ENCODE measurements at regions not wholly inside any gene's neighbourhood (a gene's known extent, or its start where the extent isn't known, plus 50 kb on each side); places are given as distances from the start of the nearest gene placed in this dataset.

DNA sequence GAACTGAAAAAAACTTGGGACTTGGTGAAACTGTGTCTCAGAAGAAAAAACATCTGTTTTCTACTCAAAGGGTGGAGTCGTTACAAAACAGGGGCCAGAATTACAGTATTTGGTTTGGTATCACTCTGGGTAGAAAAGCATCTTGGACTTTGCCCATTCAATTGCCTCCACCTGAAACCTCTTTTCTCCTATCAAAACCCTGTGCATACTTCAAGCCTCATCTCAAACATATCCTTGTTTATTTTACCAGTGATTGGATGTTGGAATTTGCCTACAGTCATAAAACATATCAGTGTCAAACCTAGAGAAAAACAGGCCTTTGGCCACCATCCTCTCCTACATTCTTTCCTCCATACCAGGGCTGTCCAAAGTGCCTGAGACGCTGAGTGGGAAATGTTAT is 281.5 kb downstream of the PLPP3 start:
- Histone ChIP-seq H2BK120ac (ENCODE audit: low read depth, low read length) (no peak overlapping the region), H3K14ac (ENCODE audit: low read length) (no peak overlapping the region), H3K79me1 (ENCODE audit: low read depth, low read length) (no peaks in the 10 kb centered on the region), H3K4me3 (ENCODE audit: low read length in 2 of 2) (no peak overlapping the region), H2AFZ (ENCODE audit: low read length) (no peak overlapping the region), H3K4me1 (ENCODE audit: control insufficient read depth in 2 of 2, insufficient read depth in 1 of 2, low read depth in 1 of 2, low read length in 2 of 2) (no peaks in the 10 kb centered on the region), H3K9me3 (replicated peaks in 1 of 2; ENCODE audit: control insufficient read depth in 2 of 2, insufficient read depth in 1 of 2, low read depth in 1 of 2, low read length in 2 of 2) (no peaks in the 10 kb centered on the region), H3K18ac (ENCODE audit: low read length) (no peak overlapping the region), H4K91ac (ENCODE audit: low read depth, low read length, poor library complexity) (no peak overlapping the region), H3K36me3 (replicated peaks in 1 of 2; ENCODE audit: control insufficient read depth in 2 of 2, insufficient read depth in 2 of 2, low read length in 2 of 2) (no peaks in the 10 kb centered on the region), H3K4me2 (ENCODE audit: insufficient read depth, low read length, poor library complexity, severe bottlenecking) (no peak overlapping the region), H3K23ac (ENCODE audit: low read depth, low read length, poor library complexity) (no peak overlapping the region), H3K27ac (replicated peaks; ENCODE audit: low read length) (no peak overlapping the region), H2AK5ac (ENCODE audit: low read depth, low read length) (no peak overlapping the region), H4K8ac (ENCODE audit: low read depth, low read length) (no peak overlapping the region), H3K9ac (ENCODE audit: low read depth, low read length, poor library complexity) (no peak overlapping the region), H2BK5ac (ENCODE audit: low read length) (no peak overlapping the region), H2BK15ac (ENCODE audit: low read length) (no peak overlapping the region), H2BK12ac (ENCODE audit: low read length) (no peak overlapping the region), H3K4ac (ENCODE audit: low read length) (no peak overlapping the region), H3K27me3 (ENCODE audit: control insufficient read depth in 3 of 3, insufficient read depth in 3 of 3, low read depth in 1 of 3, low read length in 3 of 3) (no peaks in the 10 kb centered on the region)
- WGBS, 2 donors (ENCODE audit: extremely low coverage in 2 of 2, insufficient read length in 2 of 2, insufficient replicate concordance in 1 of 2) = no CpG with 5 or more reads among the region's 2 CpGs
- DNase-seq (ENCODE audit: low spot score) = no peak

DNA sequence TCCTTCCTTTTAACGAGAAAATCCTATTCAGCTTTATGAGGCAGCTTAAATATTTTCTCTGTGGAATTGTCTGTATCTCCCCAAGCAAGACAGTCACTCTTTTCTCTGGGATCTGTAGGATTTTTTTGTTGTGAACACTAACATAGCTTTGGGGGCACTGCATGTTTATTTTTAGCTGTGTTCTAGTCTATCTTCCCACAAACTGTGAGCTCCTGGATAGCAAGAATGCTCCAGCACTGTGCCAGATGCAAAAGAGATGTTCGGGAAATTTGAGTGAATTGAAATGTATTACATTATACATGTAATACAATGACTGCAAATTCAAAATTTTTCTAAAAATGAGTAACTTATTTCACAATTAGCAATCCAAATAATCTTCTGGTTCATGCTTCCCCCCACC is 282.2 kb downstream of the PLPP3 start:
- H3K14ac ChIP-seq (ENCODE audit: low read length) = no peak overlapping the region
- H3K23ac ChIP-seq (ENCODE audit: low read depth, low read length, poor library complexity) = no peak overlapping the region
- H3K4ac ChIP-seq (ENCODE audit: low read length) = no peak overlapping the region
- DNase-seq (ENCODE audit: low spot score) = no peak
- no peak overlapping the region for H3K27ac ChIP-seq (replicated peaks; ENCODE audit: low read length)
- H2AFZ ChIP-seq (ENCODE audit: low read length) = no peak overlapping the region
- H2BK15ac ChIP-seq (ENCODE audit: low read length) = no peak overlapping the region
- no peak overlapping the region for H3K4me3 ChIP-seq (ENCODE audit: low read length in 2 of 2)
- no peak overlapping the region for H4K91ac ChIP-seq (ENCODE audit: low read depth, low read length, poor library complexity)
- H3K4me2 ChIP-seq (ENCODE audit: insufficient read depth, low read length, poor library complexity, severe bottlenecking) = no peak overlapping the region
- H2AK5ac ChIP-seq (ENCODE audit: low read depth, low read length) = no peak overlapping the region
- H2BK5ac ChIP-seq (ENCODE audit: low read length) = no peak overlapping the region
- H3K18ac ChIP-seq (ENCODE audit: low read length) = no peak overlapping the region
- H3K4me1 ChIP-seq (ENCODE audit: control insufficient read depth in 2 of 2, insufficient read depth in 1 of 2, low read depth in 1 of 2, low read length in 2 of 2) = no peaks in the 10 kb centered on the region
- no peaks in the 10 kb centered on the region for H3K9me3 ChIP-seq (replicated peaks in 1 of 2; ENCODE audit: control insufficient read depth in 2 of 2, insufficient read depth in 1 of 2, low read depth in 1 of 2, low read length in 2 of 2)
- no peak overlapping the region for H2BK12ac ChIP-seq (ENCODE audit: low read length)
- H3K9ac ChIP-seq (ENCODE audit: low read depth, low read length, poor library complexity) = no peak overlapping the region
- whole genome bisulfite sequencing, 2 donors (ENCODE audit: extremely low coverage in 2 of 2, insufficient read length in 2 of 2, insufficient replicate concordance in 1 of 2) = no CpG with 5 or more reads among the region's 2 CpGs
- no peak overlapping the region for H2BK120ac ChIP-seq (ENCODE audit: low read depth, low read length)
- no peaks in the 10 kb centered on the region for H3K36me3 ChIP-seq (replicated peaks in 1 of 2; ENCODE audit: control insufficient read depth in 2 of 2, insufficient read depth in 2 of 2, low read length in 2 of 2)
- no peaks in the 10 kb centered on the region for H3K27me3 ChIP-seq (ENCODE audit: control insufficient read depth in 3 of 3, insufficient read depth in 3 of 3, low read depth in 1 of 3, low read length in 3 of 3)
- H3K79me1 ChIP-seq (ENCODE audit: low read depth, low read length) = no peaks in the 10 kb centered on the region
- H4K8ac ChIP-seq (ENCODE audit: low read depth, low read length) = no peak overlapping the region

DNA sequence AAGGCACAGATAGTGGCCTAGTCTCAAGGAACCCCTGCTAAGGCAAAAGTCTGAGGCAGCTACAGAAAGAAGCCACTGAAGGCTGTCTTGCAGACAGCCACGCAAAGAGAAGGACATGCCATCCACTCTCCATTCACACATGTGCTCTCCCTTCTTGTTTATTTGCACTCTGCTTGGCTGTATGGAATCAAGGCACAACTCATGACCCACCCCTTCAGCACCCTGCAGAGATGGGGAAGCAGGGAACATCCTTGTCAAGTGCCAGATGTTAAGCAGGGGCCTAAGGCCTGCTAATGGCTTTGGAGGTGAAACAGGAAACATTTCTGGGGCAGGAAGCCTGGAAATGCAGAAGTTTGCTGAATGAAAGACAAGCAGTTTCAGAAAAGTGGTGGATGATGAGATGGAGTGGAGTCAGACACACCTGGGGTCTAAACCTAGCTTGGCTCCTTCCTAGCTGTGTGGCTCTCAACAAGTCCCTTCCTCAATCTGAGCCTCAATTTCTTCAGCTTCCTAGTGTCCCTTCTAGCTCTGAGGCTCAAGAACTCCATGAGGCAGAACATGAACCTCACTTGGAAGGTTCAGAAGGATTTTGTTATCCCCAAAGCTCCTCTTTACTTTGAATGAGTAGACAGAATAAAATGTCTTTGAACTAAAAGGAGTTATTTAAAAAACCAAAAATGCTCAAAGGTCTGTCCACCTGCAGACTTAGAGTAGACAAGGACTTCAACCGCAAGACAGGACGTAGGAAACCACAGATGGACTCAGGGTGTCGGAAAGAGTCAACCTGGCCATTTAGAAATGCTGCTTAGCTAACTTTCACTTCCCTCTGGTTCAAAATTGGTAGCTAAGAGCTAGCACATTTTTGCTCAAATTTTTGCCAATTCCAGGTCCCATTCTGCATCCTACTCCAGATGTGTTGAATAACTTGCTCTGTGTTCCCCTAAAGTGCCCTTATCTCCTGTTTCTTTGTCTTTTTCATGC is 283.1 kb downstream of the PLPP3 start:
- no CpG with 5 or more reads among the region's 4 CpGs for WGBS, 2 donors (ENCODE audit: extremely low coverage in 2 of 2, insufficient read length in 2 of 2, insufficient replicate concordance in 1 of 2)
- Histone ChIP-seq H3K4me1 (ENCODE audit: control insufficient read depth in 2 of 2, insufficient read depth in 1 of 2, low read depth in 1 of 2, low read length in 2 of 2) (peaks cover 7 to 8% of the 10 kb centered on the region in 2 donors), H2BK120ac (ENCODE audit: low read depth, low read length) (no peak overlapping the region), H2AFZ (ENCODE audit: low read length) (no peak overlapping the region), H2BK15ac (ENCODE audit: low read length) (no peak overlapping the region), H2BK5ac (ENCODE audit: low read length) (no peak overlapping the region), H3K27me3 (ENCODE audit: control insufficient read depth in 3 of 3, insufficient read depth in 3 of 3, low read depth in 1 of 3, low read length in 3 of 3) (no peaks in the 10 kb centered on the region), H2AK5ac (ENCODE audit: low read depth, low read length) (no peak overlapping the region), H3K4me2 (ENCODE audit: insufficient read depth, low read length, poor library complexity, severe bottlenecking) (no peak overlapping the region), H3K18ac (ENCODE audit: low read length) (no peak overlapping the region), H3K4ac (ENCODE audit: low read length) (no peak overlapping the region), H3K9me3 (replicated peaks in 1 of 2; ENCODE audit: control insufficient read depth in 2 of 2, insufficient read depth in 1 of 2, low read depth in 1 of 2, low read length in 2 of 2) (no peaks in the 10 kb centered on the region), H3K79me1 (ENCODE audit: low read depth, low read length) (no peaks in the 10 kb centered on the region), H3K23ac (ENCODE audit: low read depth, low read length, poor library complexity) (no peak overlapping the region), H2BK12ac (ENCODE audit: low read length) (no peak overlapping the region), H3K14ac (ENCODE audit: low read length) (no peak overlapping the region), H3K4me3 (ENCODE audit: low read length in 2 of 2) (no peak overlapping the region), H4K91ac (ENCODE audit: low read depth, low read length, poor library complexity) (no peak overlapping the region), H3K36me3 (replicated peaks in 1 of 2; ENCODE audit: control insufficient read depth in 2 of 2, insufficient read depth in 2 of 2, low read length in 2 of 2) (no peaks in the 10 kb centered on the region), H3K9ac (ENCODE audit: low read depth, low read length, poor library complexity) (no peak overlapping the region), H4K8ac (ENCODE audit: low read depth, low read length) (no peak overlapping the region), H3K27ac (replicated peaks; ENCODE audit: low read length) (no peak overlapping the region)
- DNase-seq (ENCODE audit: low spot score) = no peak

DNA sequence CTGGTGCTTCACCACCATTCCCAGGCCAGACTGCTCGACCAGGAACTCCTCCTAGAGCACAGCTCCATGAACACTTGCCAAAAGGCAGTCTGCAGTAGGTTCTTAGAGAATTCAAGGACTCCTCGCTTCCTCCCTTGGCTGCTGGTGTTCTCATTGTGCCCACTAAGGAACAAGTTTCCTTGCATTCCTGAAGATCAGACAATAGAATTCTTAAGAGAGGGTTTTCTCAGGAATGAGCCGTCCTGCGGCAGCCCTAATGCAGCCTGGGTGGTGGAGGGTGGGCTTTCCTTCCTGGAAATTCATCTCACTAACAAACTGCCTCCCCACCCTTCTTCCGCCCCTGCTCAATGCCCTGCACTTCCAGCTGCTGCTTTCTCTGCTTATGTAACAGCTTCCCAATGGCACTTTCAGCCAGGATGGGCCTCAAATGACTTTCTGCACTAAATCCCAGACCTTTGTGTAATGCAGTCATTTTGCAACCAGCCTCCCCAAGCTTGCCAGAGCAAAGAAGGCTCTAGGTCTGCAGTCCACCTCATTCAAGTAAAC is 287.9 kb downstream of the PLPP3 start:
- Histone ChIP-seq H3K4me1 (ENCODE audit: control insufficient read depth in 2 of 2, insufficient read depth in 1 of 2, low read depth in 1 of 2, low read length in 2 of 2) (peaks cover 10% of the 10 kb centered on the region in 2 donors), H3K4me3 (ENCODE audit: low read length in 2 of 2) (no peak overlapping the region), H3K79me1 (ENCODE audit: low read depth, low read length) (no peaks in the 10 kb centered on the region), H2BK12ac (ENCODE audit: low read length) (no peak overlapping the region), H3K9me3 (replicated peaks in 1 of 2; ENCODE audit: control insufficient read depth in 2 of 2, insufficient read depth in 1 of 2, low read depth in 1 of 2, low read length in 2 of 2) (no peaks in the 10 kb centered on the region), H3K4me2 (ENCODE audit: insufficient read depth, low read length, poor library complexity, severe bottlenecking) (no peak overlapping the region), H2BK5ac (ENCODE audit: low read length) (no peak overlapping the region), H3K14ac (ENCODE audit: low read length) (no peak overlapping the region), H2AK5ac (ENCODE audit: low read depth, low read length) (no peak overlapping the region), H3K27ac (replicated peaks; ENCODE audit: low read length) (no peak overlapping the region), H3K18ac (ENCODE audit: low read length) (no peak overlapping the region), H2AFZ (ENCODE audit: low read length) (peak overlapping the region; percentile 89), H2BK15ac (ENCODE audit: low read length) (no peak overlapping the region), H3K4ac (ENCODE audit: low read length) (no peak overlapping the region), H4K91ac (ENCODE audit: low read depth, low read length, poor library complexity) (no peak overlapping the region), H4K8ac (ENCODE audit: low read depth, low read length) (no peak overlapping the region), H2BK120ac (ENCODE audit: low read depth, low read length) (no peak overlapping the region), H3K27me3 (ENCODE audit: control insufficient read depth in 3 of 3, insufficient read depth in 3 of 3, low read depth in 1 of 3, low read length in 3 of 3) (no peaks in the 10 kb centered on the region), H3K23ac (ENCODE audit: low read depth, low read length, poor library complexity) (no peak overlapping the region), H3K9ac (ENCODE audit: low read depth, low read length, poor library complexity) (no peak overlapping the region), H3K36me3 (replicated peaks in 1 of 2; ENCODE audit: control insufficient read depth in 2 of 2, insufficient read depth in 2 of 2, low read length in 2 of 2) (no peaks in the 10 kb centered on the region)
- DNase-seq (ENCODE audit: low spot score) = no peak
- WGBS, 2 donors (ENCODE audit: extremely low coverage in 2 of 2, insufficient read length in 2 of 2, insufficient replicate concordance in 1 of 2) = no CpG with 5 or more reads among the region's 5 CpGs

All from neuronal stem cell (in vitro differentiated cells).